ENCODE measurements at regions not wholly inside any gene's neighbourhood (a gene's known extent, or its start where the extent isn't known, plus 50 kb on each side); places are given as distances from the start of the nearest gene placed in this dataset.
"Not testable (repeated sequence)": the region's sequence is repeated elsewhere in the genome, so short reads cannot be mapped to it uniquely, and the experiment has no call there.

DNA sequence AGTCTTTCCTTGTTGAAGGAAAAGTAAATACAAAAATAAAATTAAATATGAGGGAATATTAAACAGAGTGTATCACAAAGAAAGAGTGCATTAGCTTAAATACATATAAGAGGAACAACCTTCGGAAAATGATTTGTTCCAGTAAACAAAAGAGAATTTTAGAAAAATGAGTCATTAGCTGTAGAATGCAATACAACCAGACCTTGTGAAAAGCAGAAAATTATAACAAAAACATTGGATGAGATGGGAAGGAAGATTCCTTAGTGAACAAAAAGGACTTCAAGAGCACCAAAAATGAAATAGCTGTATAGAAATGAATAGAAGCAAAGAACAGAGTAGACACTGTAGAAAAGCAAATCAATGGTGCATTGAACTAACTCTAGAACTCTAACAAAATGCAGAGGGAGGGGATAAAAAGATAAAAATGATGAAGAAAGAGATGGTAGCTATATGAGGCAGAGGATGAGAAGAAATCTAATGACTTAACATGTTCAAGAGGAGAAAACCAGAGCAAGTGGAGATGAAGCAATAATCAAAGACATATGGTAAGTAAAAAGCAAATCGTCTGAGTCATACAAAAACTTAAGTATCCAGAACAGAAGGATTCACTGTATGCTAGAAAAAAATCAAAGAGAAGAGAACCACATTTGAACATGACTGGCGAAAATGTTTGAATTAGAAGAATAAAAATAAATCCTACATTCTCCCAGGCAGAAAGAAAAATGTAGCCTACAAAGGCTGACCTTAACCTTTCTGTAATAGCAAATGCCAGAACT lies 190.5 kb downstream of the TMEM26 start:
- DNase-seq = no peak

DNA sequence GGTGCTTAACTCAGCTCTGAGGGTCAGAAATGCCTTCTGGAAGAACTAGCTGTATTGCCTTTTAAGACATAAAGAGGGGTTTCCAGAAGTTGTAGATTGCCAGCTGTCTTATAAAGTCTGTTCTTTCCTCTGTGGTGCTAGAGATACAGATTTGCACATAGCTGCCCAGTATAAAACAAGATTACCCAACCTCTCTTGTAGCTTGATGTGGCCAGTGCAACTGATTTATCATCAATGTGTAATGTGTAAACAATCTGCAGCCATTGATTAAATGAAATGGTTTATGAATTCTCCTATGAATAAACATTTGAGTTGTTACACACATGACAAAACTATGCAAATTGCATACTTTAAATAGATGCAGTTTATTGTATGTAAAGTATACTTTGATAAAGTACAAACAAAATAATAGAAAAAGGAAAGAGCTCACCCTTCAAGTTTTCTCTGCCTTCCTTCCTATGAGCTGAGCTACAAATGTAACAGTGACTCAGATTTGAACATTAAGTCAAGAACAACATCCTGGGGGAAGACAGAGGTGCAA lies 195.2 kb downstream of the TMEM26 start:
- DNase-seq = no peak

DNA sequence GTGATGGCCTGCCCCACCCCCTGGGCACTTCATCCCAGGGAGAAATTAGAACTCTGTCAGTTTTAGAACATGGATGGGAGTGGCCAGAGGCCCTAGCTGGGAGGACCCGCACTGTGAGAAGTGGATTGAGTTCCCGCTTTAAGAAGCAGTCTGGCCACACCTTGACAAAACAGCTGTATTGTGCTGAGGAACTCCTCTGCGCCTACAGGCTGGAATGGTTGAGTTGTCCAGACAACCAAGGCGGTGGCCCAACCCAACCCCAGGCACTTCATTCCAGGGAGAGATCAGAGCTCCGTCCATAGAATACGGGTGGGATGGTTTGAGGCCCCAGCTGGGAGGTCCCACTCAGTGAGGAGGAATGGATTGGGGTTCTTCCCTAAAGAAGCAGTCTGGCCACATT lies 196.0 kb downstream of the TMEM26 start:
- no peak for DNase-seq

DNA sequence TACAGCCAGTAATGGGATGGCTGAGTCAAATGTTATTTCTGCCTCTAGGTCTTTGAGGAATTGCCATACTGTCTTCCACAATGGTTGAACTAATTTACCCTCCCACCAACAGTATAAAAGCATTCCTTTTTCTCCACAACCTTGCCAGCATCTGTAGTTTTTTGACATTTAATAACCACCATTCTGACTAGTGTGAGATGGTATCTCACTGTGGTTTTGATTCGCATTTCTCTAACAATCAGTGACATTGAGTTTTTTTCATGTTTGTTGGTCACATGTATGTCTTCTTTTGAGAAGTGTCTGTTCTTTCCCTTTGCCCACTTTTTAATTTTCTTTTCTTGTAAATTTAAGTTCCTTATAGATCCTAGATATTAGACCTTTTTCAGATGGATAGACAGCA lies 200.9 kb downstream of the TMEM26 start:
- DNase-seq = not testable (repeated sequence)

DNA sequence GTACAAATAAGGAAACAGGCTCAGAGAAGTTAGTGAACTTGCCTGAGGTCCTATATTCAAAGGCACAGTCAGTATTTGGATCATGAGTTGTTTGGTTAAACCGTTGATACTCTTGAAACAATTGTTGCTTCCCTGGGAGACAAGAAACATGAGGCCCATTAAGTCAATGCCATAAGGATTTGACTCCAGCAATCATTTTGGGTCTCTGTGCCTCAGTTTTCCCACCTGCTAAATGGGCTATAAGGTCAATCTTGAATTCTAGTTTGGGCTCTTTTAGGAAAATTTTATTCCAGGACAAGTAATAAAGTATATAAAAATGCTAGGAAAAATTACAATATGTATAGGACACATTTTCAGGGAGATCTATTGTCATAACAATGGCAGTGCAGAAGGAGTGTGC lies 202.1 kb downstream of the TMEM26 start:
- DNase-seq = no peak

DNA sequence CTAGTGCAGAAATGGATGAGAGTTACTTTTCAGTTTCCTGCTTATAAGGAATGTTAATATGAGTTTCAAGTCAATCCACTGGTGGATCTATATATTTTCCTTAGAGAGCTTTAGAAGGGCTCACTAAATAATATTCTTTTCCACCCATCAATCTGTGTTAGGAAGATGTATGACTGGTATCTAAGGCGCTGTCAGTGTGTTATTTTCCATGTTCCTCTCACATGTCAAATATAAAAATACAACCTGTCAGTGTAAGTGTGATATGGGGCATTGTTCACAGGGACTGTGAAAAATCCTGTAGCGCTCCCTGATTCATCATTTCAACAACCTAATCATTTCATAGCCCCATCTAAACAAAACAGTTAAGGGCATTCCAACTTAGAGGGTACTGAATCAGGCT lies 203.1 kb downstream of the TMEM26 start:
- no peak for DNase-seq

DNA sequence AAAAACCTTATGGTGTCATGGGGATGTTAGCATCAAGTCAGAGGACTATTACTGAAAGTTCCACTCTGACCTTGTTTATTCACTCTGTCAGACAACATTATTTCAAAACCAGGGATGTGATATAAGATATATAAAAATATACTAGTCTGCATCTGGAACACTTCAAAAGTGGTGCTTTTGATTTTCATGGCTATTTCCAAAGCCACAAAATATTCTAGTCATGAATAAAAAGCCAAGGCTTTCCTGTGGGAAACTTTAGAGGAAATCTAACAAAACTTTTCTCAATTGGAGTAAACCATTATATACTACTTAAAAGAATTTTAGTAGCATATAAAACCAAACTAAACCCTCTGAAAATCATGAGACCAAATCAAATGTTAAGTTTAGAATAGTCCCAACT lies 205.2 kb downstream of the TMEM26 start:
- DNase-seq = no peak

DNA sequence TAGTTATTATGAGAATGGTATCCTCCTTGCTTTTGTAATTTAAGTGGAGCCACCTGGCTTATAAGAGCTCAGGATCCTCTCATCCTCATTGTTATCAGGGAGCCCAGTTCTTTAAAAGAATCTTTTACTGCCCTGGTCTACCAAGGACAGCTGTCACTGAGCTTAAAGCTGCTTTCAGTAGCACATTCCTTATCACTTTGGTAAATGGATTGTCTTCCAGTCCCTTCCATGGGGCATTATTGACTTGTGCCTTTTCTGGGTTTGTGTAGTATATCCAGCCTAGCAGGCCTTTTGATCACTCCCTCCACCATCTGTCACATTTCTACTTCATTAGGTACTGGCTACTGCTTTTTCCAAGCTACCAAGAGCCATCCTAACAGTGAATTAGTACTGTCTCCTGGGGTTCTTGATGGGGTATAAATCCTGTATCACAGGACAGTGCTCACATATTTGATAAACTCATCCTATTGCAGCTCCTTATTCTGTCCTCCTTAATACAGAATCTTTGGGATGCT lies 208.9 kb downstream of the TMEM26 start:
- DNase-seq = no peak

DNA sequence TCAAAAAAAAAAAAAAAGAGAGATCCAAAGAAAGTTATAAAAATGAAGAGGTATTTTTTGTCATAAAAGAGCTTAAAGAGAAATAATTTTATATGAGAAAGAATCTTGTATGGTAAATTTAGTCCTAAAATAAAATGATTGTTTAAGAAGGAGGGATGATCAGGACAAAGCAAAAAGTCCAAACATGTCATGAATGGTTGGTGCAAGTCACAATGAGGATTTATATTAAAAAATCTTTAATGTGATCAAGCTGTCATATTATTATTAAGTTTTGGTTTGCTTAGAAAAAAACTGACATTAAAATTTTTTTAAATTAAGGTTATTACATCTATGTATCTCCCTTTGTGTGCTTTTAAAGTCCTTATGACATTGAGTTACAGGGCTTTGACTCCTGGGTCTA lies 220.4 kb downstream of the TMEM26 start:
- no peak for DNase-seq

DNA sequence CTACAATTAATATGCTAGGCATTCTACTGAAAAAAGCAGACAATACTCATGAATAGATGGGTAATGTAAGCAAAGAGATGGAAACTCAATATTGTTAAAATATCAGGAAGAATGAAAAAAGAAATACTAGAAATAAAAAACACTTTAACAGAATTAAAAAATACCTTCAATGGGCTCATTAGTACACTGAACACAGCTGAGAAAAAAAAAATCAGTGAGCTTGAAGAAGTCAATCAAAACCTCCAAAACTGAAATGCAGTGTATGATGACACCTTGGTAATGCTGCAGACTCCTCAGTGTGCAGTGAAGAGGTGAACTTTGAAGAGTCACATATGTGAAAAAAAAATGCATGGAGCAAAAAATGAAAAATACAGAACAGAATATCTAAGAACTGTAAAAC lies 227.2 kb downstream of the TMEM26 start:
- no peak for DNase-seq

DNA sequence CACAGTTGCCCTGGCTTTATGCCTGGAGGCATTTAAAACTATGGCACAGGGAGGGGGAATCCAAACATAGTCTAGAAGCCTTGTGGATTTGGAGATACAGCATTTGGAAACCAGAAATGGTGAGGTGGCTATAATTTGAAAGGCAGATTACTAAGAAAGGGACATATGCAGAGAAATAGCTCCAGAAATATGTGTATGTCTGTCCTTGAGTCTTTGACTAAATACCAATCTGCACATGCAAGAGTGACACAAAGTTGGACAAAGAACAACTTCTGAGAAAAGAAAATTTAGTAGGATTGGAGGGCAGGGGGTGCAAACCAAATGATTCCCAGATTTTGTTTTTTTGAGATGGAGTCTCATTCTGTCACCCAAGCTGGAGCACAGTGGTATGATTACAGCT lies 229.6 kb downstream of the TMEM26 start:
- no peak for DNase-seq

DNA sequence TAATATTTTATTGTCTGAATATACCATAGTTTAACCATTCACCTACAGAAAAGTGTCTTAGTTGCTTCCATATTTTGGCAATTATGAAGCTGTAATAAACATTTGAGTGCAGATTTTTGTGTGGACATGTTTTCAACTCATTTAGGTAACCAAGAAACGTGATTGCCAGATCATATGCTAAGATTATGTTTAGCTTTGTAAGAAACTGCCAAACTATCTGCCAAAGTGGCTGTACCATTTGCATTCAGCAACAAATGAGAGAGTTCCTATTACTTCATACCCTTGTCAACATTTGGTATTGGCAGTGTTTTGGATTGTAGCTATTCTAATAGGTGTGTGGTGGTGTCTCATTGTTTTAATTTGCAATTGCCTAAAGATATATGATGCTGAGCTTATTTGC lies 233.5 kb downstream of the TMEM26 start:
- no peak for DNase-seq

DNA sequence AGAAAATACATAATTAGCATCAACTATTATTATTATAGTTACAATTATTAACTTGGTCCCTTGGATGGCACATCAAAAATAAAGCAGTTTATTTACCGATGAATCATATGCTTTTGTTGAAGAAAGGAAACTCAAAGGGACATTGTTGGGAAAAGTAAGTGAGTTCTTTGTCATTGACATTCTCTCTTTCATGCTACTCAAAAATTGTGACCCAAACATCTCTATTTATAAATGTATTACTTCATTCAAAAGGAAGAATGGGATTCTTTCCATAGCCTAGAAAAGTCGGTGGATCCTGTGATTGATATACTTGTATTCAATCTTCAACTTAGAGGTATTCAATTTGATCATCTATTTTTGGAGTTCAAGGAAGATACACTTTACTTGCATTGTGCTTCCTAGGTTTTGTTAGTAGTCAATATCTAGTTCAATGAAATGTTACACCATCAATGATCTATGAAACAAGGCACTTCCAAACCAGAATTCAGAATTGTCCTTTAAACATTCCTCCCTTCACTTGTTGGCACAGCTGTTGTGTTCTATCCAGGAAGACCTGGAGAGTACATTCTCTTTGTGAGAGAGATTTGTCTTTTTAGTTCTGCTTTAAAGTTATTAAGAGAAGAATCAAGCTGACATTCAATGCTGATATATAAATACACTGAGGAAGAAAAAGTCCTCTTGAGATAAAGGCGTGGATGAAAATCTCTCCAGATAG lies 235.2 kb downstream of the TMEM26 start:
- no peak for DNase-seq

DNA sequence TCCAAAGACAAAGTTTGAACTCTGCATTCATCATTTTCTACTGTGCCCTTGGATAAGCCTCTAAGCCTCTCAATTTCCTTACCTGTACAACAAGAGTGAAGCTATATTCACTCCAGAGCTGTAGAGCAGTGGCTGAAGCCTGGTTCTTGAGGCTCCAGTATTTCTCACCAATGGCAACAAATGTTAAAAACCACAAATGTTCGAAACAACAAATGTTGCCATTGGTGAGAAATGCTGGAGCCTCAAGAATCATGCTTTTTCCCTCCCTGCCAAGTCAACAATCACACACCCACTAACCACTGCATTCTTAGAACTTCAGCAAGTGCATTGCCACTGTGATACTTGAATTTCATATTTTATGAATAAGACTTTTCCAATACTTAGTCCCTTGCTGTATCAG lies 237.9 kb downstream of the TMEM26 start:
- DNase-seq = no peak

DNA sequence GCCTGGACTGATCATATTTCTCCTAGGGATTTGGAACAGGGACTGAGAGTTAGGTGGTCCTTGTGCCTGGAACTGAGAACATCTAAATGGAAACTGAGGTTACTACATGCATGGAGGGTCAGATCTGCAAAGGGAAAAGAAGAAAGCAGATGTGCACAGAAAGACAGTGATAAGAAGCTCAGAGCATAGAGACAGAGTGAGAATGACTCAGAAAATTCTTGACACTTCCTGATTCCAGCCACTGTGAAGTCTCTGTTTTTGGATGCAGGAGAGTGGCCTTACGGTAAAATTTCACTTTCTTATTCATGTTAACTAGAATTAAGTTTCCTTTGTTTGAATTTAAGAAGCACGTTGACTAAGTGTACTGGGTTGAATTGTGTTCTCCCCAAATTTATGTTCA lies 241.7 kb downstream of the TMEM26 start:
- DNase-seq = no peak

DNA sequence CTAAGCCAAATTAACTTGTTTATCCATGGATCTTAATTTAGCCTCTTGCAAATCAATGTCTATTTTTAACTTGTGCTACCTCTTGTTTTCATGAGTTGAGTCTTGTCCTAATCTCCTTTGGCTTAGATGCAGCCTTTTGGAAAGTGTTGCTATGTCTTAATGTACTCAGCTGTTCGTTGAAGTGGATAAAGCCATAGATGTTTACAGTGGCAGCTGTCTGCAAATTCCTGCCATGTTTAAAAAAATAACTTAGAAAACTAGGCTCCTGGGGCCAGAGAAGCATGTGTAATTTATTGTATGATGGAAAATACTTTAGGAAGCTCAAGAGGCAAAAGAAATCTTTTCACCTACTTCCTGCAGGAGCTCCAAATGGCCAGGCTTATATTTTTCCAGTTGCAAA lies 253.1 kb upstream of the RHOBTB1 start:
- DNase-seq = no peak

DNA sequence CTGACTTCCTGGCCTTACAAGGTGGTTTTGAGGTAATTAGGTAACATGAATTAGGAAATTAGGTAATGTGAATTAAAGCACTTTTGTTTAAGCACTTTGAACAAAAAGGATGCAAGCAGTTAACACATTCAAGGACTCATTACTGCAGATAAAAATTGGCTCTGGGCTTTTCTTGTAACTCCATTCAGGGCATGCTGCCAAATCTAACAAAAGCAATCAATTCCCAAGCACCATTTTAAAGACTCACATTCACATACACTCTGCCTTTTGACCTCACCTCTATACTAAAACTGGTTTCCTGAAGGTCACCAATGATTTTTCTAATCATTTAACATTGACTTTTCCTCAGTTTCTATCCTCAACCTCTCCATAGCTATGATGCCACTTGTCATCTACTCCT lies 251.2 kb upstream of the RHOBTB1 start:
- DNase-seq = no peak

DNA sequence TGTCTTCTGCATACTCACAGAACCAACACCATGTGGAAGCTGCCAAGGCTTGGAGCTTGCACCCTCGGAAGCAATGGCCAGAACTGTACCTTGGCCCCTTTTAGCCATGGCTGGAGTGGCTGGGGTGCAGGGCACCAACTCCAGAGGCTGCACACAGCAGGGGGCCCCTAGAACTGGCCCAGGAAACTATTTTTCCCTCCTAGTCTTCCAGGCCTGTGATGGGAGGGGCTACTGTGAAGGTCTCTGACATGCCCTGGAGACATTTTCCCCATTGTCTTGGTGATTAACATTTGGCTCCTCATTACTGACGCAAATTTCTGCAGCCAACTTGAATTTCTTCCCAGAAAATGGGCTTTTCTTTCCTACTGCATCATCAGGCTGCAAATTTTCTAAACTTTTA lies 248.6 kb upstream of the RHOBTB1 start:
- not testable (repeated sequence) for DNase-seq

DNA sequence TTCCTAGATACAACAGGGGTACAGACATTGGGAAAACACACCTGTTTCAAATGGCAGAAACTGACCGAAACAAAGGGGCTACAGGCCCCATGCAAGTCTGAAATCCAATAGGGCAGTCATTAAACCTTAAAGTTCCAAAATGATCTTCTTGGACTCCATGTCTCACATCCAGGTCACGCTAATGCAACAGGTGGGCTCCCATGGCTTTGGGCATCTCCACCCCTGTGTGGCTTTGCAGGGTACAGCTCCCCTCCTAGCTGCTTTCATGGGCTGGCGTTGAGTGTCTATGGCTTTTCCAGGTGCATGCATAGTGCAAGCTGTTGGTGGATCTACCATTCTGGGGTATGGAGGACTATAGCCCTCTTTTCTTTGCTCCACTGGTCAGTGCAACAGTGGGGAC lies 248.1 kb upstream of the RHOBTB1 start:
- no peak for DNase-seq

DNA sequence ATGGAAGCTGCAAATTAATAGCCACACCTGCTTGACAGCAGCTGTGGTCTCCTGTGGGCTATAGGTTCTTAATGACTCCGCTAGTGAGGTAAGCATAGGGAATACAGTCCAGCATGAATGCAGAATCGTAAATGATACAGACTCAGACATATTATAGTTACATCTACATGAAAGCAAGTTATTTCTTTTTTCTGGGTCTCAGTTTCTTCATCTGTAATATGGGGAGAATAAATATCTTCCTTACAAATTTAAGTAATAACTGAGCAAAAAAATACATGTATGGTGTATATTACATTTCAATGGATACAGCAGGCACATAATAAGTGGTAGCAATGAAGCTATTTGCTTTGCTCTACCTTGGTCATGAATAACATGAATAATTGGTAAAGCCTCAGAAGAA lies 245.9 kb upstream of the RHOBTB1 start:
- DNase-seq = no peak

DNA sequence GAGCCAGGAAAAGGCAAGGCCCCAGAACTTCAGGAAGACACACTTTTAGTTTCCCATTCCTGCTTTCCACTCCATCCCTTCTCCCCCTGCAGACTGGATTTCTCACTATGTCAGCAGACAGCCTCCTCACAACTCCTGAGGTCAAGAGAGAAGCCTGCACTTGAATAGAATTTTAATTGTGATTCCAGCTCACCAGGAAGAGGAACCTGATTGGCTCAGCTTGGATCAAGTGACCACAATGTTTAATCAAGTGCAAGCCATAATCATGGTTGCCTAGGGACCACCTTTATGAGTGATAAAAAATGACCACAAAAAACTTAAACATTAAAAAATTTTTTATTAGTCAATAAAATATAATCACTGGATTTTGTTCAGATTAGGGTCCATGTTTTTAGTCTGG lies 244.7 kb upstream of the RHOBTB1 start:
- no peak for DNase-seq

DNA sequence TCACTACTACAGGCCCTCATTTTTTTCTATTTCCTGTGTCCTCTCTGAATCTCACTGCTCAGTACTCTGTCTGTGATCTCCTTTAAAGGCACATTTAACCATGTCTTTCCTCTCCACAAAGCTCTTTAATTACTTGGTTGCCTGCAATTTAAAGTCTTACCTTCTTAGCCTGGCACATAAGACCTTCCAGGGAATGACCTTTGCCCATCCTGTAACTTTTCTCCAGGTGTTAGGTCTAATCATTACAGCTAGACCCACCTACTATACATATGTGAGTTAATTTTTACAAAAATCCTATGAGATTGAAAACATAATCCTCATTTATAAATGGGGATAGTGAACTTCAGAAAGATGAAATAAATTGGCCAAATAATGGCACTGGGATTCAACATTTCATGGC lies 244.1 kb upstream of the RHOBTB1 start:
- DNase-seq = no peak

DNA sequence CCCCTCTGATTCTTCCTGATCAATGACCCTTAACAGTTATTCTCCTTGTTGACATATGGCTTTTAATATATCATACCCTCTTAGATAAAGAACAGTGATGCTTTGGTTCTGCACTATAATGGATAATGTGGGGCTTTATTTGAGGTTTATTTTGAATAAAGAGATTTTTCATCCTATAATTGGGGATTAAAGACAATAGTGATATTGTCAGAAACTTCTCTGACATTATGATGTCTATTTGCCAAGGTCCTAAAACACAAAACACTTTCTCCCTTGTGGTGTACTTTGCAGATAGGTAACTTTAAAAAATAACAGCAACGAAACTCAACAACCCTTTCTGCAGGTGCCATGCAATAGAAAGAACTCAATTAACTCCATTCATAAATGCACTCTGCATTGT lies 243.6 kb upstream of the RHOBTB1 start:
- DNase-seq = no peak

DNA sequence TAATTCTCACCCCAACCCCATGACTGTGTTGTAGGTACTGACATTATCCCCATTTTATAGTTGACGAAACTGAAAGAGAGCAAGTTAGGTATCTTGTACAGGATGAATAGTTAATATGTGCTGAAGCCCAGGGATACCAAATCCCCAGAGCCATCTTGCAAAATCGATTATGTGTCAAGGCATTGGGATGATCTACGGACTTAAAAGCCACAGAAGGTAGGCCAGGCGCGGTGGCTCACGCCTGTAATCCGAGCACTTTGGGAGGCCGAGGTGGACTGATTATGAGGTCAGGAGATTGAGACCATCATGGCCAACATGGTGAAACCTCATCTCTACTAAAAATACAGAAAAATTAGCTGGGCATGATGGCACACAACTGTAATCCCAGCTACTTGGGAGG lies 242.4 kb upstream of the RHOBTB1 start:
- DNase-seq = no peak

Data from retina (tissue), 1 donor.